ENCODE measurements at regions not wholly inside any gene's neighbourhood (a gene's known extent, or its start where the extent isn't known, plus 50 kb on each side); places are given as distances from the start of the nearest gene placed in this dataset.
A peak's percentile ranks its signal among the peaks of the same experiment; 100 is the strongest.

GRCh38 chr4:171667906-171668305 is 145.3 kb upstream of the GALNTL6 start:
- TF ChIP-seq CTCF (conservative IDR thresholded peaks at IDR 0.05) = no peak
- no peaks in the 10 kb centered on the region for H3K4me1 Mint-ChIP-seq
- peaks cover 3% of the 10 kb centered on the region for H3K9me3 Mint-ChIP-seq
- DNase-seq (ENCODE audit: low read depth, low spot score) = no peak
- H3K27me3 Mint-ChIP-seq (ENCODE audit: low read depth) = no peaks in the 10 kb centered on the region
- no peak overlapping the region for H3K27ac Mint-ChIP-seq (ENCODE audit: unreplicated experiment)
- H3K4me3 Mint-ChIP-seq = no peak overlapping the region
- H3K36me3 Mint-ChIP-seq (ENCODE audit: low read depth) = no peaks in the 10 kb centered on the region

GRCh38 chr4:171651071-171651470 is 162.1 kb upstream of the GALNTL6 start:
- Mint-ChIP-seq H3K27ac (ENCODE audit: unreplicated experiment) (no peak overlapping the region), H3K36me3 (ENCODE audit: low read depth) (no peaks in the 10 kb centered on the region), H3K9me3 (peaks cover 1% of the 10 kb centered on the region), H3K27me3 (ENCODE audit: low read depth) (no peaks in the 10 kb centered on the region), H3K4me1 (no peaks in the 10 kb centered on the region), H3K4me3 (no peak overlapping the region)
- no peak for TF ChIP-seq CTCF (conservative IDR thresholded peaks at IDR 0.05)
- DNase-seq (ENCODE audit: low read depth, low spot score) = no peak

- H3K27ac Mint-ChIP-seq (ENCODE audit: unreplicated experiment) = no peak overlapping the region
Observed at GRCh38 chr4:171650543-171650942, 162.7 kb upstream of the GALNTL6 start.

GRCh38 chr4:171648926-171649325 is 164.3 kb upstream of the GALNTL6 start:
- H3K27ac Mint-ChIP-seq (ENCODE audit: unreplicated experiment) = no peak overlapping the region
- H3K4me1 Mint-ChIP-seq = no peaks in the 10 kb centered on the region
- no peaks in the 10 kb centered on the region for H3K27me3 Mint-ChIP-seq (ENCODE audit: low read depth)
- H3K36me3 Mint-ChIP-seq (ENCODE audit: low read depth) = no peaks in the 10 kb centered on the region
- TF ChIP-seq CTCF (conservative IDR thresholded peaks at IDR 0.05) = no peak
- no peak for DNase-seq (ENCODE audit: low read depth, low spot score)
- H3K4me3 Mint-ChIP-seq = no peak overlapping the region
- peaks cover 2% of the 10 kb centered on the region for H3K9me3 Mint-ChIP-seq

More at GRCh38 chr4:171650543-171650942, 162.7 kb upstream of the GALNTL6 start:
- Mint-ChIP-seq H3K27me3 (ENCODE audit: low read depth) (no peaks in the 10 kb centered on the region), H3K36me3 (ENCODE audit: low read depth) (no peaks in the 10 kb centered on the region), H3K9me3 (peaks cover 2% of the 10 kb centered on the region), H3K4me3 (no peak overlapping the region), H3K4me1 (no peaks in the 10 kb centered on the region)
- peak; percentile 20 for DNase-seq (ENCODE audit: low read depth, low spot score)
- no peak for TF ChIP-seq CTCF (conservative IDR thresholded peaks at IDR 0.05)

GRCh38 chr4:171646984-171647383 is 166.2 kb upstream of the GALNTL6 start:
- Mint-ChIP-seq H3K27ac (ENCODE audit: unreplicated experiment) (no peak overlapping the region), H3K9me3 (peaks cover 2% of the 10 kb centered on the region), H3K4me1 (no peaks in the 10 kb centered on the region), H3K27me3 (ENCODE audit: low read depth) (no peaks in the 10 kb centered on the region), H3K4me3 (no peak overlapping the region), H3K36me3 (ENCODE audit: low read depth) (no peaks in the 10 kb centered on the region)
- TF ChIP-seq CTCF (conservative IDR thresholded peaks at IDR 0.05) = no peak
- DNase-seq (ENCODE audit: low read depth, low spot score) = no peak
